WTC11 (cell line): ENCODE measurements at regions not wholly inside any gene's neighbourhood (a gene's known extent, or its start where the extent isn't known, plus 50 kb on each side); places are given as distances from the start of the nearest gene placed in this dataset.
"Not testable (repeated sequence)": the region's sequence is repeated elsewhere in the genome, so short reads cannot be mapped to it uniquely, and the experiment has no call there.

Experiments used
- ATAC-seq: fragments of 200-7000 bp; cut with Tn5 transposase; 2 replicates; pipeline ENCODE4 v1.10.0; 2021; ENCODE audit warnings: mild to moderate bottlenecking, moderate library complexity
- CTCF ChIA-PET: fragments of 300-600 bp; sonication (Branson Sonifier 250); formaldehyde crosslinking; loops from one replicate; lab custom pipeline; 2021; ENCODE audit warnings: antibody characterized with exemption; lab: Charles Lee
- POLR2A ChIA-PET: fragments of 350-600 bp; sonication (Branson Sonifier 250); formaldehyde crosslinking; loops from one replicate; lab custom pipeline; 2021; ENCODE audit warnings: antibody characterized with exemption; lab: Charles Lee
- DNase-seq: peaks from one replicate; pipeline ENCODE4 v3.0.0; 2021; ENCODE audit warnings: low spot score
- H3K27ac Mint-ChIP-seq: 2 replicates; pipeline ENCODE4 v1.8.0; 2021; ENCODE audit warnings: mixed read lengths
- H3K27me3 Mint-ChIP-seq: 2 replicates; pipeline ENCODE4 v1.8.0; 2021; ENCODE audit warnings: low read depth, mild to moderate bottlenecking, moderate library complexity, mixed read lengths
- H3K36me3 Mint-ChIP-seq: 2 replicates; pipeline ENCODE4 v1.8.0; 2021; ENCODE audit warnings: mixed read lengths
- H3K4me1 Mint-ChIP-seq: 2 replicates; pipeline ENCODE4 v1.8.0; 2022; ENCODE audit warnings: mixed read lengths
- H3K4me3 Mint-ChIP-seq: 2 replicates; pipeline ENCODE4 v1.8.0; 2021; ENCODE audit warnings: mild to moderate bottlenecking, moderate library complexity, mixed read lengths
- H3K9me3 Mint-ChIP-seq: 2 replicates; pipeline ENCODE4 v1.8.0; 2021; ENCODE audit warnings: mixed read lengths
- ESRRA ChIP-seq: sonication (generic); formaldehyde crosslinking; IDR thresholded peaks from 2 replicates; pipeline ENCODE4 v1.8.1; 2022; ENCODE audit warnings: mild to moderate bottlenecking, missing genetic modification reagents, borderline replicate concordance
- GABPB1 ChIP-seq: sonication (generic); formaldehyde crosslinking; IDR thresholded peaks from 2 replicates; pipeline ENCODE4 v1.8.1; 2023; ENCODE audit warnings: mild to moderate bottlenecking, missing genetic modification reagents
- IRF2 ChIP-seq: sonication (generic); formaldehyde crosslinking; IDR thresholded peaks from 2 replicates; pipeline ENCODE4 v1.8.0; 2022; ENCODE audit warnings: low read depth, missing genetic modification reagents, borderline replicate concordance
- JUN ChIP-seq: sonication (generic); formaldehyde crosslinking; IDR thresholded peaks from 2 replicates; pipeline ENCODE4 v1.8.0; 2023; ENCODE audit warnings: mild to moderate bottlenecking, missing genetic modification reagents
- NR1H2 ChIP-seq: sonication (generic); formaldehyde crosslinking; IDR thresholded peaks from 2 replicates; pipeline ENCODE4 v1.9.0; 2021; ENCODE audit warnings: mild to moderate bottlenecking, moderate library complexity, missing genetic modification reagents
- NR3C1 ChIP-seq: sonication (generic); formaldehyde crosslinking; conservative IDR thresholded peaks from 2 replicates; pipeline ENCODE4 v1.8.1; 2023; ENCODE audit warnings: low read depth, mild to moderate bottlenecking, missing genetic modification reagents
- PRDM15 ChIP-seq: sonication (generic); formaldehyde crosslinking; IDR thresholded peaks from 2 replicates; pipeline ENCODE4 v1.8.0; 2022; ENCODE audit warnings: missing genetic modification reagents
- ZBTB21 ChIP-seq: sonication (generic); formaldehyde crosslinking; IDR thresholded peaks from 2 replicates; pipeline ENCODE4 v1.8.1; 2023; ENCODE audit warnings: mild to moderate bottlenecking, missing genetic modification reagents, borderline replicate concordance
- ZNF219 ChIP-seq: sonication (generic); formaldehyde crosslinking; IDR thresholded peaks from 2 replicates; pipeline ENCODE4 v1.8.0; 2023; ENCODE audit warnings: missing genetic modification reagents, mild to moderate bottlenecking, borderline replicate concordance
- ZNF317 ChIP-seq: sonication (generic); formaldehyde crosslinking; IDR thresholded peaks from 2 replicates; pipeline ENCODE4 v1.8.1; 2023; ENCODE audit warnings: low read depth, mild to moderate bottlenecking, moderate library complexity, missing genetic modification reagents, borderline replicate concordance
- ZNF423 ChIP-seq: fragments of 250-450 bp; sonication (Bioruptor Pico); IDR thresholded peaks from 2 replicates; pipeline ENCODE4 v2.1.2; 2022; ENCODE audit warnings: mild to moderate bottlenecking, moderate library complexity
- ZNF512 ChIP-seq: sonication (generic); formaldehyde crosslinking; IDR thresholded peaks from 2 replicates; pipeline ENCODE4 v1.8.1; 2022; ENCODE audit warnings: missing genetic modification reagents, borderline replicate concordance
- ZNF532 ChIP-seq: fragments of 250-450 bp; sonication (Bioruptor Pico); IDR thresholded peaks from 2 replicates; pipeline ENCODE4 v1.9.0; 2021; ENCODE audit warnings: mild to moderate bottlenecking, borderline replicate concordance
- TF ChIP-seq, protein P1 (sequence below): sonication (generic); formaldehyde crosslinking; IDR thresholded peaks from 2 replicates; pipeline ENCODE4 v1.8.1; 2022; ENCODE audit warnings: mild to moderate bottlenecking, missing genetic modification reagents, moderate library complexity, borderline replicate concordance
- TF ChIP-seq, protein P2 (sequence below): sonication (generic); formaldehyde crosslinking; IDR thresholded peaks from 2 replicates; pipeline ENCODE4 v1.8.1; 2023; ENCODE audit warnings: mild to moderate bottlenecking, moderate library complexity, missing genetic modification reagents
- TF ChIP-seq, protein P3 (sequence below): sonication (generic); formaldehyde crosslinking; IDR thresholded peaks from 2 replicates; pipeline ENCODE4 v1.8.1; 2023; ENCODE audit warnings: mild to moderate bottlenecking, missing genetic modification reagents, moderate library complexity

GRCh38 chrX:66961665-66962064 lies 322.8 kb upstream of the EDA2R start (continued):
- TF ChIP-seq, protein P1, sequence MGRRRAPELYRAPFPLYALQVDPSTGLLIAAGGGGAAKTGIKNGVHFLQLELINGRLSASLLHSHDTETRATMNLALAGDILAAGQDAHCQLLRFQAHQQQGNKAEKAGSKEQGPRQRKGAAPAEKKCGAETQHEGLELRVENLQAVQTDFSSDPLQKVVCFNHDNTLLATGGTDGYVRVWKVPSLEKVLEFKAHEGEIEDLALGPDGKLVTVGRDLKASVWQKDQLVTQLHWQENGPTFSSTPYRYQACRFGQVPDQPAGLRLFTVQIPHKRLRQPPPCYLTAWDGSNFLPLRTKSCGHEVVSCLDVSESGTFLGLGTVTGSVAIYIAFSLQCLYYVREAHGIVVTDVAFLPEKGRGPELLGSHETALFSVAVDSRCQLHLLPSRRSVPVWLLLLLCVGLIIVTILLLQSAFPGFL (CRISPR knock-in tag) = no peak
- TF ChIP-seq ZNF423 (CRISPR knock-in tag) (no peak), GABPB1 (CRISPR knock-in tag) (no peak), ZNF512 (no peak), JUN (CRISPR knock-in tag) (no peak), NR3C1 (CRISPR knock-in tag) (no peak), IRF2 (CRISPR knock-in tag) (no peak), ESRRA (CRISPR knock-in tag) (no peak), ZNF219 (CRISPR knock-in tag) (no peak)
- TF ChIP-seq, protein P2, sequence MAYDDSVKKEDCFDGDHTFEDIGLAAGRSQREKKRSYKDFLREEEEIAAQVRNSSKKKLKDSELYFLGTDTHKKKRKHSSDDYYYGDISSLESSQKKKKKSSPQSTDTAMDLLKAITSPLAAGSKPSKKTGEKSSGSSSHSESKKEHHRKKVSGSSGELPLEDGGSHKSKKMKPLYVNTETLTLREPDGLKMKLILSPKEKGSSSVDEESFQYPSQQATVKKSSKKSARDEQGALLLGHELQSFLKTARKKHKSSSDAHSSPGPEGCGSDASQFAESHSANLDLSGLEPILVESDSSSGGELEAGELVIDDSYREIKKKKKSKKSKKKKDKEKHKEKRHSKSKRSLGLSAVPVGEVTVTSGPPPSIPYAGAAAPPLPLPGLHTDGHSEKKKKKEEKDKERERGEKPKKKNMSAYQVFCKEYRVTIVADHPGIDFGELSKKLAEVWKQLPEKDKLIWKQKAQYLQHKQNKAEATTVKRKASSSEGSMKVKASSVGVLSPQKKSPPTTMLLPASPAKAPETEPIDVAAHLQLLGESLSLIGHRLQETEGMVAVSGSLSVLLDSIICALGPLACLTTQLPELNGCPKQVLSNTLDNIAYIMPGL = no peak
- TF ChIP-seq, protein P3, sequence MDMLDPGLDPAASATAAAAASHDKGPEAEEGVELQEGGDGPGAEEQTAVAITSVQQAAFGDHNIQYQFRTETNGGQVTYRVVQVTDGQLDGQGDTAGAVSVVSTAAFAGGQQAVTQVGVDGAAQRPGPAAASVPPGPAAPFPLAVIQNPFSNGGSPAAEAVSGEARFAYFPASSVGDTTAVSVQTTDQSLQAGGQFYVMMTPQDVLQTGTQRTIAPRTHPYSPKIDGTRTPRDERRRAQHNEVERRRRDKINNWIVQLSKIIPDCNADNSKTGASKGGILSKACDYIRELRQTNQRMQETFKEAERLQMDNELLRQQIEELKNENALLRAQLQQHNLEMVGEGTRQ (CRISPR knock-in tag) = no peak
- TF ChIP-seq, all 79 proteins: peak for 0

DNA sequence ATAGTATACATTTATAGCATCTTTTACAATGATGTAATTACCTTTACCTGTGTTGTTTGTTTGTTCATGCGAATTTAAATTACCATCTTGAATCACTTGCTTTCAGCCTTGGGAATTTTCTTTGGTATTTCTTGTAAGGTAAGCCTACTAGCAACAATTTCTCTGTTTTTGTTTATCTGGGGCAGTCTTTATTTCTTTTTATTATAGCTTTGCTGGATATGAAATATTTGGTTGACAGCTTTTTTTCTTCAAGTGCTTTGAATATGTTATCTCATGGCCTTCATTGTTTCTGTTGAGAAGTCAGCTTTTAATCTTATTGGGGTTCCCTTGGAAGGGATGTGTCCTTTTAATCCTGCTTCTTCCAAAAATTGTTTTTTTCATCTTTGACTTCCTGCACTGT lies 292.8 kb upstream of the EDA2R start:
- DNase-seq (no peak), ATAC-seq (no peak)
- Mint-ChIP-seq H3K4me1 (peaks cover 2% of the 10 kb centered on the region; the same call in 1 of the 2 replicates), H3K9me3 (peaks cover 7% of the 10 kb centered on the region), H3K27ac (no peak overlapping the region), H3K4me3 (no peak overlapping the region), H3K27me3 (no peaks in the 10 kb centered on the region), H3K36me3 (peaks cover 8% of the 10 kb centered on the region)
- ChIA-PET CTCF (no interaction called here), POLR2A (no interaction called here)
- TF ChIP-seq NR1H2 (no peak), ZNF317 (CRISPR knock-in tag) (no peak), ZBTB21 (no peak), PRDM15 (CRISPR knock-in tag) (no peak), ZNF532 (CRISPR knock-in tag) (no peak)

GRCh38 chrX:66930516-66930915 lies 291.6 kb upstream of the EDA2R start:
- CTCF ChIA-PET, DNase-seq, H3K9me3 Mint-ChIP-seq, H3K27ac Mint-ChIP-seq, ATAC-seq, POLR2A ChIA-PET, H3K4me1 Mint-ChIP-seq, H3K27me3 Mint-ChIP-seq, H3K36me3 Mint-ChIP-seq: not testable (repeated sequence)
- H3K4me3 Mint-ChIP-seq = peak overlapping the region; percentile 25; the same call in 1 of the 2 replicates
